ENCODE measurements at regions not wholly inside any gene's neighbourhood (a gene's known extent, or its start where the extent isn't known, plus 50 kb on each side); places are given as distances from the start of the nearest gene placed in this dataset.

DNA sequence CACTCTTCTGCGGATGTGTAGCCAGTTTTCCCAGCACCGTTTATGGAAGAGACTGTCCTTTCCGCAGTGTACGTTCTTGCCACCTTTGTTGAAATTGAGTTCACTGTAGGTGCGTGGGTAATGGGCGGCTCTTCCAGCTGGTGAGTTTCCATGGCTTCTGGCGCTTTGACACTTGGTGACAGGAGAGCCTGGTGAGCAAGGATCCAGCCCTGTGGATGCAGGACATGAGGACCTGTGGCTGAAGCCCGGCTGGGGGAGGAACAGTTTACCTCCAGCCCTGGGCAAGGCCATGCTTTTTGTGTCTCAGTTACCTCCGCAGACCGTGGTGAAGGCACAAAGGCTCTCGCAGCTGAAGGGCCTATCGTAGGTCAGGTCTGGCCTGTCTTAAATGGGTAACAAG lies 166.5 kb downstream of the LAT start:
- FAIRE-seq (no peak), ATAC-seq (peak; percentile 30; the same call in 2 of the 3 replicates), DNase-seq (ENCODE audit: low spot score) (peak; percentile 6)
- H3K27me3 ChIP-seq (ENCODE audit: control insufficient read depth in 1 of 2, insufficient read depth in 2 of 2, low read length in 2 of 2), result peaks cover 2 to 6% of the 10 kb centered on the region in 2 experiments; a peak in 4 of 5 replicates
- no peaks in the 10 kb centered on the region for H3K36me3 ChIP-seq (replicated peaks in 1 of 2; ENCODE audit: control insufficient read depth in 1 of 2, insufficient read depth in 2 of 2, low read length in 2 of 2)
- WGBS (ENCODE audit: low lambda C conversion rate), result 31% methylated on average over 8 of the region's 12 CpGs
- no peak overlapping the region for H3K4me2 ChIP-seq (ENCODE audit: low read depth, low read length)
- no peak overlapping the region for H3K9ac ChIP-seq (ENCODE audit: insufficient read depth, low read depth, low read length)
- no peaks in the 10 kb centered on the region for H3K79me2 ChIP-seq (ENCODE audit: insufficient read depth, low read length)
- no peaks in the 10 kb centered on the region for H3K9me3 ChIP-seq (ENCODE audit: low read length)
- ChIA-PET POLR2A (no interaction called here), CTCF (ENCODE audit: low intra/inter-chr PET ratio, low total read pairs) (no interaction called here)
- H3K27ac ChIP-seq (ENCODE audit: extremely low read length, insufficient read depth, low read length), result no peak overlapping the region
- BruUV-seq (replicated peaks), result no TSS peak
- no peaks in the 10 kb centered on the region for H4K20me1 ChIP-seq (ENCODE audit: insufficient read depth, low read length)
- intact Hi-C loops (cut with micrococcal nuclease; ENCODE audit: unreplicated experiment), result no loop called here
- TF ChIP-seq, protein P1, sequence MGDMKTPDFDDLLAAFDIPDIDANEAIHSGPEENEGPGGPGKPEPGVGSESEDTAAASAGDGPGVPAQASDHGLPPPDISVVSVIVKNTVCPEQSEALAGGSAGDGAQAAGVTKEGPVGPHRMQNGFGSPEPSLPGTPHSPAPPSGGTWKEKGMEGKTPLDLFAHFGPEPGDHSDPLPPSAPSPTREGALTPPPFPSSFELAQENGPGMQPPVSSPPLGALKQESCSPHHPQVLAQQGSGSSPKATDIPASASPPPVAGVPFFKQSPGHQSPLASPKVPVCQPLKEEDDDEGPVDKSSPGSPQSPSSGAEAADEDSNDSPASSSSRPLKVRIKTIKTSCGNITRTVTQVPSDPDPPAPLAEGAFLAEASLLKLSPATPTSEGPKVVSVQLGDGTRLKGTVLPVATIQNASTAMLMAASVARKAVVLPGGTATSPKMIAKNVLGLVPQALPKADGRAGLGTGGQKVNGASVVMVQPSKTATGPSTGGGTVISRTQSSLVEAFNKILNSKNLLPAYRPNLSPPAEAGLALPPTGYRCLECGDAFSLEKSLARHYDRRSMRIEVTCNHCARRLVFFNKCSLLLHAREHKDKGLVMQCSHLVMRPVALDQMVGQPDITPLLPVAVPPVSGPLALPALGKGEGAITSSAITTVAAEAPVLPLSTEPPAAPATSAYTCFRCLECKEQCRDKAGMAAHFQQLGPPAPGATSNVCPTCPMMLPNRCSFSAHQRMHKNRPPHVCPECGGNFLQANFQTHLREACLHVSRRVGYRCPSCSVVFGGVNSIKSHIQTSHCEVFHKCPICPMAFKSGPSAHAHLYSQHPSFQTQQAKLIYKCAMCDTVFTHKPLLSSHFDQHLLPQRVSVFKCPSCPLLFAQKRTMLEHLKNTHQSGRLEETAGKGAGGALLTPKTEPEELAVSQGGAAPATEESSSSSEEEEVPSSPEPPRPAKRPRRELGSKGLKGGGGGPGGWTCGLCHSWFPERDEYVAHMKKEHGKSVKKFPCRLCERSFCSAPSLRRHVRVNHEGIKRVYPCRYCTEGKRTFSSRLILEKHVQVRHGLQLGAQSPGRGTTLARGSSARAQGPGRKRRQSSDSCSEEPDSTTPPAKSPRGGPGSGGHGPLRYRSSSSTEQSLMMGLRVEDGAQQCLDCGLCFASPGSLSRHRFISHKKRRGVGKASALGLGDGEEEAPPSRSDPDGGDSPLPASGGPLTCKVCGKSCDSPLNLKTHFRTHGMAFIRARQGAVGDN (CRISPR knock-in tag; IDR thresholded peaks at IDR 0.05), result peak; percentile 41; the same call in 1 of the 2 replicates
- TF ChIP-seq BORCS8-MEF2B (CRISPR knock-in tag; IDR thresholded peaks at IDR 0.05), result 0 out of 2 replicates have a peak, but pooled peaks have one; percentile 43
- TF ChIP-seq ZNF224 (CRISPR knock-in tag; IDR thresholded peaks at IDR 0.05), result no peak
- TF ChIP-seq MAFK (conservative IDR thresholded peaks at IDR 0.05 in 1 of 2, IDR thresholded peaks at IDR 0.05 in 1 of 2; ENCODE audit: low read length in 2 of 2), result no peak
- no peak for TF ChIP-seq SALL1 (CRISPR knock-in tag; IDR thresholded peaks at IDR 0.05)
- TF ChIP-seq ELF1 (CRISPR knock-in tag; IDR thresholded peaks at IDR 0.05), result no peak
- no peak for TF ChIP-seq TOPORS (CRISPR knock-in tag; IDR thresholded peaks at IDR 0.05)
- in situ Hi-C loops (cut with HindIII; ENCODE audit: extremely low pct_ligation_motif_present, low pct_unique_long_range_greater_than_20kb), result no loop called here
- H3K4me3 ChIP-seq (replicated peaks in 1 of 3; ENCODE audit: insufficient read depth in 1 of 3, low read depth in 2 of 3, low read length in 3 of 3), result no peak overlapping the region
- H2AFZ ChIP-seq (ENCODE audit: low read length), result no peak overlapping the region
- peaks cover 66% of the 10 kb centered on the region for H3K4me1 ChIP-seq (ENCODE audit: insufficient read depth, low read length)

Measured in HepG2 (cell line).